GM21423 (cell line): ENCODE measurements at regions not wholly inside any gene's neighbourhood (a gene's known extent, or its start where the extent isn't known, plus 50 kb on each side); places are given as distances from the start of the nearest gene placed in this dataset.
"Not testable (repeated sequence)": the region's sequence is repeated elsewhere in the genome, so short reads cannot be mapped to it uniquely, and the experiment has no call there.

ENCODE experiments used
- ATAC-seq: cut with Tn5 transposase; IDR thresholded peaks from one replicate; pipeline ENCODE4 v1.9.1; 2021; ENCODE audit warnings: mild to moderate bottlenecking, moderate library complexity; ENCODE audit not compliant: unreplicated experiment

- ATAC-seq, result no peak
Observed at GRCh38 chr6:78383968-78384367, 483.4 kb upstream of the IRAK1BP1 start.

GRCh38 chr6:78386854-78387253, 480.5 kb upstream of the IRAK1BP1 start:
- ATAC-seq, result not testable (repeated sequence)

- ATAC-seq, result no peak
Observed at GRCh38 chr6:78390066-78390465, 477.3 kb upstream of the IRAK1BP1 start.

- no peak for ATAC-seq
Observed at GRCh38 chr6:78397499-78397898, 469.9 kb upstream of the IRAK1BP1 start.

GRCh38 chr6:78398292-78398691, 469.1 kb upstream of the IRAK1BP1 start:
- ATAC-seq, result no peak

- ATAC-seq, result no peak
Observed at GRCh38 chr6:78400076-78400475, 467.3 kb upstream of the IRAK1BP1 start.

- ATAC-seq, result no peak
Observed at GRCh38 chr6:78427386-78427785, 440.0 kb upstream of the IRAK1BP1 start.

- no peak for ATAC-seq
Observed at GRCh38 chr6:78430521-78430920, 436.8 kb upstream of the IRAK1BP1 start.

GRCh38 chr6:78435671-78436070, 431.7 kb upstream of the IRAK1BP1 start:
- no peak for ATAC-seq

- no peak for ATAC-seq
Observed at GRCh38 chr6:78436335-78436734, 431.0 kb upstream of the IRAK1BP1 start.

GRCh38 chr6:78438135-78438534, 429.2 kb upstream of the IRAK1BP1 start:
- ATAC-seq, result no peak

- no peak for ATAC-seq
Observed at GRCh38 chr6:78460711-78461110, 406.6 kb upstream of the IRAK1BP1 start.

GRCh38 chr6:78462728-78463127, 404.6 kb upstream of the IRAK1BP1 start:
- no peak for ATAC-seq

GRCh38 chr6:78465059-78465634, 402.2 kb upstream of the IRAK1BP1 start:
- no peak for ATAC-seq

GRCh38 chr6:78476561-78476960, 390.8 kb upstream of the IRAK1BP1 start:
- no peak for ATAC-seq

GRCh38 chr6:78482801-78483552, 384.4 kb upstream of the IRAK1BP1 start:
- no peak for ATAC-seq

- ATAC-seq, result no peak
Observed at GRCh38 chr6:78483553-78484197, 383.7 kb upstream of the IRAK1BP1 start.

- no peak for ATAC-seq
Observed at GRCh38 chr6:78484198-78485064, 382.9 kb upstream of the IRAK1BP1 start.

- no peak for ATAC-seq
Observed at GRCh38 chr6:78487401-78487800, 379.9 kb upstream of the IRAK1BP1 start.

- no peak for ATAC-seq
Observed at GRCh38 chr6:78489874-78490273, 377.5 kb upstream of the IRAK1BP1 start.

GRCh38 chr6:78492351-78493017, 374.9 kb upstream of the IRAK1BP1 start:
- ATAC-seq, result no peak
